Astrocyte of the spinal cord (primary cell): ENCODE measurements at regions not wholly inside any gene's neighbourhood (a gene's known extent, or its start where the extent isn't known, plus 50 kb on each side); places are given as distances from the start of the nearest gene placed in this dataset.

ENCODE experiments used
- DNase-seq: peaks from one replicate; pipeline ENCODE4 v3.0.0; 2011; ENCODE audit warnings: low read depth, low spot score
- H3K4me3 ChIP-seq: 2 replicates; pipeline ENCODE4 v1.5.1; 2011; ENCODE audit warnings: low read depth, mild to moderate bottlenecking, low read length, moderate library complexity
- in situ Hi-C: cut with HindIII; loops from 2 replicates; pipeline ENCODE4 v1.10.0; 2017; ENCODE audit warnings: low sequenced_read_pairs
- TF ChIP-seq, protein P1 (sequence below): IDR thresholded peaks from 2 replicates; pipeline ENCODE4 v1.5.1; 2012; ENCODE audit warnings: low read depth, mild to moderate bottlenecking, low read length, inconsistent platforms

DNA sequence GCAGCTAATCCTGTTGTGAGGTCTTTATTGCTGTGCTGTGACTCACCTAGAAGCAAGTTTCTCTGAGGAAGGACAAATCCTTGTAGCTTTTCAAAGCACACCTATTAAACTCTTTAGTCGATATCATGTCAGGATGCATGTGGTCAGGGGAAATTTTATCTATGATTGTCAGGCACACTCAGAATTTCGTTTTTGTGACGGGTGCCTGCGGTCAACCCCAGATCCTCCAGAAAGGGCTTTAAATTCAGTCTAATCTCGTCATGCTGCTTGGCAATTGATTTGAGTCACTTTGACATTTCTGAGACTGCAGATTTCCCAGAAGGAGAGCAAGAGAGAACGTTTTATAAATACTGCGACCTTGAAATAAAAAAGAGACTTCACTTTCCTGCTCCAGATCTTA is 316.9 kb downstream of the FGF9 start:
- H3K4me3 ChIP-seq, result no peak overlapping the region
- no peak for DNase-seq
- in situ Hi-C loops, result no loop called here
- TF ChIP-seq, protein P1, sequence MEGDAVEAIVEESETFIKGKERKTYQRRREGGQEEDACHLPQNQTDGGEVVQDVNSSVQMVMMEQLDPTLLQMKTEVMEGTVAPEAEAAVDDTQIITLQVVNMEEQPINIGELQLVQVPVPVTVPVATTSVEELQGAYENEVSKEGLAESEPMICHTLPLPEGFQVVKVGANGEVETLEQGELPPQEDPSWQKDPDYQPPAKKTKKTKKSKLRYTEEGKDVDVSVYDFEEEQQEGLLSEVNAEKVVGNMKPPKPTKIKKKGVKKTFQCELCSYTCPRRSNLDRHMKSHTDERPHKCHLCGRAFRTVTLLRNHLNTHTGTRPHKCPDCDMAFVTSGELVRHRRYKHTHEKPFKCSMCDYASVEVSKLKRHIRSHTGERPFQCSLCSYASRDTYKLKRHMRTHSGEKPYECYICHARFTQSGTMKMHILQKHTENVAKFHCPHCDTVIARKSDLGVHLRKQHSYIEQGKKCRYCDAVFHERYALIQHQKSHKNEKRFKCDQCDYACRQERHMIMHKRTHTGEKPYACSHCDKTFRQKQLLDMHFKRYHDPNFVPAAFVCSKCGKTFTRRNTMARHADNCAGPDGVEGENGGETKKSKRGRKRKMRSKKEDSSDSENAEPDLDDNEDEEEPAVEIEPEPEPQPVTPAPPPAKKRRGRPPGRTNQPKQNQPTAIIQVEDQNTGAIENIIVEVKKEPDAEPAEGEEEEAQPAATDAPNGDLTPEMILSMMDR, result no peak

- TF ChIP-seq, protein P1, result no peak
- in situ Hi-C loops, result no loop called here
- H3K4me3 ChIP-seq, result no peak overlapping the region
- DNase-seq, result no peak
Measured at GRCh38 chr13:21988624-21989023, 317.8 kb downstream of the FGF9 start.

GRCh38 chr13:21996049-21996448 is 325.2 kb downstream of the FGF9 start:
- no peak overlapping the region for H3K4me3 ChIP-seq
- TF ChIP-seq, protein P1, result no peak
- no peak for DNase-seq
- in situ Hi-C loops, result no loop called here

- in situ Hi-C loops, result no loop called here
- H3K4me3 ChIP-seq, result no peak overlapping the region
- DNase-seq, result no peak
- TF ChIP-seq, protein P1, result no peak
Measured at GRCh38 chr13:21997726-21998125, 326.9 kb downstream of the FGF9 start.

DNA sequence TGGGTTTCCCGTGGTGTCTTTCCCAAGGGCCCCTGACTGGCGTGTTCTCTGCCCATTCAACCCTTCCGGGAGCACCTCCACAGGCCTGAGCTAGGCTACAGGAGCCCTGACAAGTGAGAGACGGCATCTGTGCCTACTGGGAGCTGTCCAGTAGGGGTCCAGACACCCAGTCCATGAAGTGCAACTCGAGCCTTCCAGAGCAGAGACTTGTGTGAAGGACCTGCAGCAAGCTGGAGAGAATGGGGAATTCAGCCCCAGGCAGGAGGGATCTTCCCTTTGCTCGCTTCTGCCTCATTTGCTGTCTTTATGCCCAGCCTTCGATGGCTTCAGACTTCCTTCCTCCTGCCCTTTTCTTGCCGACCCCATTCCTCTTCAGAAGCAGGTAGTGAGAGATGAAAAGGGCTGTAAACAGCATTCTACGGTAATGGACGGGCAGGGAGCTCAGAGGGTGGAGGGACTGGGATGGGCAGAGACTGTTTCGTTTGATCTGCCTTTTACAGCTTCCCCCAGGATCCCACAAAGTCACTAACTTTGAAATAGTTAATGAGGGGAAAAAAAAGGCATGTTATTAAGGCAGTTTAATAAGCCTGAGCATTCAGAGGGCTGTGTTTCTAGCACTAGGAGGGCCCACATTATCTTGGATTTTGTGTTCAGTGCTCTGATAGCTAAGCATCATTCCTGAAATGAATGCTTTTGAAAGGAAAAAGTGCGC is 327.6 kb downstream of the FGF9 start:
- in situ Hi-C loops, result no loop called here

DNA sequence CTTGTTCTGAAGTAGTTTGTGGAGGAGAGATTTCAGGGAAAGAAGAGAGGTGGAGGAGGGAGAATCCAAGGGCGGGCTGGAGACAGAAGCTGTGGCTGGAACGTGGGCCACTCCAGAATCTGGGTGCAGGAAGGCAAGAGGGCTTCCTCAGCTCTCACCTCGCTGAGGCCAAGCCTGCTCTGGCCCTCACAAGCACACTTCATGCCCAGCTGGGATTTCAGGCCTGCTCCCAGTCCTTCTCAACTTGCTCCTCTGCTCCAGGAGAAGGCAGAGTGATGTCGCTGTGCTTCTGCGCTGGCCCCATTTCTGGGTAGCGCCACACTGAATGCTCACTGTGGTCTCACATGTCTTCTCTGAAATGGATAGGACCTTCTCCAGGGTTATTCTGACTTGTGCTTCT is 328.8 kb downstream of the FGF9 start:
- TF ChIP-seq, protein P1, result no peak
- H3K4me3 ChIP-seq, result no peak overlapping the region
- DNase-seq, result no peak
- in situ Hi-C loops, result no loop called here

More for the DNA sequence above, 327.6 kb downstream of the FGF9 start:
- no peak for DNase-seq
- TF ChIP-seq, protein P1, result no peak
- H3K4me3 ChIP-seq, result no peak overlapping the region
